ENCODE measurements at regions not wholly inside any gene's neighbourhood (a gene's known extent, or its start where the extent isn't known, plus 50 kb on each side); places are given as distances from the start of the nearest gene placed in this dataset.

DNA sequence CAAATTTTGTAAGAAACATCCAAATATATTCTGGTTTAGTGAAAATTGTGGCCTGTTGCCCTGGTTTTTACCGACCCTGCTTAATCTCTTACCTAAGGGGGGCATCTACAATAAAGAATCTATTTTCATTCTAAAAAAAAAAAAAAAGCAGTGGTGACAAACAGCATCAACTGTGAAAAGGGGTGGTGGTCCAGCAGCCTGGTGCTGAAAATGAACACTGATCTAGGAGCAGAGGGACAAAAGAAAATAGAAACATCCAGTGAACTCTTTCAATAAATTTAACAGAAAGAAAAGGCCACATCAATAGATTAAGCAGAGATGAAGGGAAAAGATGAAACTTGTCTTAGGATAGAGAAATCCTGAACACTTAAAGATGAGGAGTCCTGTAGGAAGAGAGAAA lies 348.7 kb upstream of the GRAMD2B start:
- FAIRE-seq: no peak
- H3K4me3 ChIP-seq (replicated peaks in 1 of 3; ENCODE audit: insufficient read depth in 1 of 3, low read depth in 2 of 3, low read length in 3 of 3): no peak overlapping the region
- no peak overlapping the region for H3K4me2 ChIP-seq (ENCODE audit: low read depth, low read length)
- no peaks in the 10 kb centered on the region for H3K79me2 ChIP-seq (ENCODE audit: insufficient read depth, low read length)
- H3K9ac ChIP-seq (ENCODE audit: insufficient read depth, low read depth, low read length): no peak overlapping the region
- ATAC-seq: no peak
- TF ChIP-seq JUND (CRISPR knock-in tag; IDR thresholded peaks at IDR 0.05): no peak
- no peak for TF ChIP-seq NR2F2 (IDR thresholded peaks at IDR 0.05; ENCODE audit: borderline replicate concordance, low read depth)
- no peak for TF ChIP-seq TCF7L2 (IDR thresholded peaks at IDR 0.05; ENCODE audit: low read depth, low read length)
- TF ChIP-seq ZNF776 (CRISPR knock-in tag; IDR thresholded peaks at IDR 0.05): no peak
- no peak for TF ChIP-seq TOPORS (CRISPR knock-in tag; IDR thresholded peaks at IDR 0.05)
- TF ChIP-seq, protein P1, sequence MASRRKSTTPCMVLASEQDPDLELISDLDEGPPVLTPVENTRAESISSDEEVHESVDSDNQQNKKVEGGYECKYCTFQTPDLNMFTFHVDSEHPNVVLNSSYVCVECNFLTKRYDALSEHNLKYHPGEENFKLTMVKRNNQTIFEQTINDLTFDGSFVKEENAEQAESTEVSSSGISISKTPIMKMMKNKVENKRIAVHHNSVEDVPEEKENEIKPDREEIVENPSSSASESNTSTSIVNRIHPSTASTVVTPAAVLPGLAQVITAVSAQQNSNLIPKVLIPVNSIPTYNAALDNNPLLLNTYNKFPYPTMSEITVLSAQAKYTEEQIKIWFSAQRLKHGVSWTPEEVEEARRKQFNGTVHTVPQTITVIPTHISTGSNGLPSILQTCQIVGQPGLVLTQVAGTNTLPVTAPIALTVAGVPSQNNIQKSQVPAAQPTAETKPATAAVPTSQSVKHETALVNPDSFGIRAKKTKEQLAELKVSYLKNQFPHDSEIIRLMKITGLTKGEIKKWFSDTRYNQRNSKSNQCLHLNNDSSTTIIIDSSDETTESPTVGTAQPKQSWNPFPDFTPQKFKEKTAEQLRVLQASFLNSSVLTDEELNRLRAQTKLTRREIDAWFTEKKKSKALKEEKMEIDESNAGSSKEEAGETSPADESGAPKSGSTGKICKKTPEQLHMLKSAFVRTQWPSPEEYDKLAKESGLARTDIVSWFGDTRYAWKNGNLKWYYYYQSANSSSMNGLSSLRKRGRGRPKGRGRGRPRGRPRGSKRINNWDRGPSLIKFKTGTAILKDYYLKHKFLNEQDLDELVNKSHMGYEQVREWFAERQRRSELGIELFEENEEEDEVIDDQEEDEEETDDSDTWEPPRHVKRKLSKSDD (CRISPR knock-in tag; IDR thresholded peaks at IDR 0.05; ENCODE audit: low read depth): no peak
- TF ChIP-seq RFX5 (IDR thresholded peaks at IDR 0.05; ENCODE audit: low read depth, low read length): no peak
- TF ChIP-seq SMAD1 (CRISPR knock-in tag; IDR thresholded peaks at IDR 0.05; ENCODE audit: borderline replicate concordance, low read depth): no peak
- no peak for TF ChIP-seq ZNF333 (CRISPR knock-in tag; IDR thresholded peaks at IDR 0.05; ENCODE audit: borderline replicate concordance)
- no peak for TF ChIP-seq ZNF615 (CRISPR knock-in tag; IDR thresholded peaks at IDR 0.05; ENCODE audit: borderline replicate concordance)
- TF ChIP-seq ZNF570 (CRISPR knock-in tag; IDR thresholded peaks at IDR 0.05; ENCODE audit: borderline replicate concordance): no peak
- no peak for TF ChIP-seq GATA4 (IDR thresholded peaks at IDR 0.05; ENCODE audit: borderline replicate concordance, low read depth)
- intact Hi-C loops (cut with micrococcal nuclease; ENCODE audit: unreplicated experiment) (no loop called here), in situ Hi-C loops (cut with HindIII; ENCODE audit: extremely low pct_ligation_motif_present, low pct_unique_long_range_greater_than_20kb) (no loop called here)
- no peaks in the 10 kb centered on the region for H3K27me3 ChIP-seq (ENCODE audit: control insufficient read depth in 1 of 2, insufficient read depth in 2 of 2, low read length in 2 of 2)
- no peak overlapping the region for H3K27ac ChIP-seq (ENCODE audit: extremely low read length, insufficient read depth, low read length)
- CTCF ChIA-PET (ENCODE audit: low intra/inter-chr PET ratio, low total read pairs): no interaction called here
- DNase-seq (ENCODE audit: low spot score): no peak
- POLR2A ChIA-PET: no interaction called here
- no peak overlapping the region for H2AFZ ChIP-seq (ENCODE audit: low read length)
- no TSS peak for BruUV-seq (replicated peaks)
- peaks cover 4% of the 10 kb centered on the region; the same call in 1 of the 2 replicates for H3K9me3 ChIP-seq (ENCODE audit: low read length)
- no peaks in the 10 kb centered on the region for H3K36me3 ChIP-seq (replicated peaks in 1 of 2; ENCODE audit: control insufficient read depth in 1 of 2, insufficient read depth in 2 of 2, low read length in 2 of 2)
- WGBS (ENCODE audit: low lambda C conversion rate): 0% methylated on average over 1 of the region's 1 CpG
- no peaks in the 10 kb centered on the region for H4K20me1 ChIP-seq (ENCODE audit: insufficient read depth, low read length)
- H3K4me1 ChIP-seq (ENCODE audit: insufficient read depth, low read length): no peaks in the 10 kb centered on the region

All from HepG2 (cell line).